ENCODE measurements at regions not wholly inside any gene's neighbourhood (a gene's known extent, or its start where the extent isn't known, plus 50 kb on each side); places are given as distances from the start of the nearest gene placed in this dataset.

GRCh38 chr5:8981016-8981415 is 564.9 kb downstream of the SEMA5A start:
- no peaks in the 10 kb centered on the region for H3K79me2 ChIP-seq (ENCODE audit: low read length)
- H2AFZ ChIP-seq (ENCODE audit: low read depth, low read length): no peak overlapping the region
- no peak overlapping the region for H3K4me3 ChIP-seq (ENCODE audit: low read length)
- H3K9me3 ChIP-seq (ENCODE audit: insufficient read depth, low read length): no peaks in the 10 kb centered on the region
- no peak for TF ChIP-seq EZH2phosphoT487 (IDR thresholded peaks at IDR 0.05; ENCODE audit: low read depth)
- no peak for TF ChIP-seq CTCF (IDR thresholded peaks at IDR 0.05; ENCODE audit: low read depth, low read length)
- H3K27ac ChIP-seq (ENCODE audit: low read length): no peak overlapping the region
- H3K4me2 ChIP-seq (ENCODE audit: low read length): no peak overlapping the region
- no peak overlapping the region for H3K9ac ChIP-seq (ENCODE audit: low read length)
- no peaks in the 10 kb centered on the region for H3K4me1 ChIP-seq (ENCODE audit: low read length)
- no peaks in the 10 kb centered on the region for H3K36me3 ChIP-seq (replicated peaks; ENCODE audit: low read depth, low read length)
- H4K20me1 ChIP-seq (ENCODE audit: insufficient read depth, low read length): no peaks in the 10 kb centered on the region
- H3K27me3 ChIP-seq (ENCODE audit: low read depth, low read length): no peaks in the 10 kb centered on the region

GRCh38 chr5:8981496-8981895 is 564.4 kb downstream of the SEMA5A start:
- Histone ChIP-seq H3K9ac (ENCODE audit: low read length) (no peak overlapping the region), H3K4me3 (ENCODE audit: low read length) (no peak overlapping the region)
- TF ChIP-seq EZH2phosphoT487 (IDR thresholded peaks at IDR 0.05; ENCODE audit: low read depth): no peak
- TF ChIP-seq CTCF (IDR thresholded peaks at IDR 0.05; ENCODE audit: low read depth, low read length): no peak

GRCh38 chr5:8984386-8984785 is 561.5 kb downstream of the SEMA5A start:
- no peaks in the 10 kb centered on the region for H3K4me1 ChIP-seq (ENCODE audit: low read length)

More at GRCh38 chr5:8981496-8981895, 564.4 kb downstream of the SEMA5A start:
- no peaks in the 10 kb centered on the region for H3K4me1 ChIP-seq (ENCODE audit: low read length)
- H2AFZ ChIP-seq (ENCODE audit: low read depth, low read length): no peak overlapping the region
- no peaks in the 10 kb centered on the region for H3K79me2 ChIP-seq (ENCODE audit: low read length)
- H3K27ac ChIP-seq (ENCODE audit: low read length): no peak overlapping the region
- no peaks in the 10 kb centered on the region for H3K27me3 ChIP-seq (ENCODE audit: low read depth, low read length)
- no peaks in the 10 kb centered on the region for H3K9me3 ChIP-seq (ENCODE audit: insufficient read depth, low read length)
- H3K4me2 ChIP-seq (ENCODE audit: low read length): no peak overlapping the region
- H4K20me1 ChIP-seq (ENCODE audit: insufficient read depth, low read length): no peaks in the 10 kb centered on the region
- H3K36me3 ChIP-seq (replicated peaks; ENCODE audit: low read depth, low read length): no peaks in the 10 kb centered on the region

More at GRCh38 chr5:8984386-8984785, 561.5 kb downstream of the SEMA5A start:
- no peak overlapping the region for H3K4me3 ChIP-seq (ENCODE audit: low read length)
- H2AFZ ChIP-seq (ENCODE audit: low read depth, low read length): no peak overlapping the region
- H3K4me2 ChIP-seq (ENCODE audit: low read length): no peak overlapping the region
- H4K20me1 ChIP-seq (ENCODE audit: insufficient read depth, low read length): no peaks in the 10 kb centered on the region
- no peak overlapping the region for H3K9ac ChIP-seq (ENCODE audit: low read length)
- TF ChIP-seq CTCF (IDR thresholded peaks at IDR 0.05; ENCODE audit: low read depth, low read length) (no peak), EZH2phosphoT487 (IDR thresholded peaks at IDR 0.05; ENCODE audit: low read depth) (no peak)
- no peaks in the 10 kb centered on the region for H3K9me3 ChIP-seq (ENCODE audit: insufficient read depth, low read length)
- H3K27ac ChIP-seq (ENCODE audit: low read length): no peak overlapping the region
- no peaks in the 10 kb centered on the region for H3K79me2 ChIP-seq (ENCODE audit: low read length)
- H3K36me3 ChIP-seq (replicated peaks; ENCODE audit: low read depth, low read length): no peaks in the 10 kb centered on the region
- no peaks in the 10 kb centered on the region for H3K27me3 ChIP-seq (ENCODE audit: low read depth, low read length)
